Liver (tissue), 8 donors: ENCODE measurements at regions not wholly inside any gene's neighbourhood (a gene's known extent, or its start where the extent isn't known, plus 50 kb on each side); places are given as distances from the start of the nearest gene placed in this dataset.

Experiments used
- DNase-seq: peaks from one replicate; pipeline ENCODE4 v3.0.0-alpha.2; 2017; ENCODE audit warnings: low spot score
- H3K27ac ChIP-seq, 2 donors: one replicate each; pipeline ENCODE4 v1.7.0; 2013; ENCODE audit warnings: inconsistent platforms in 2 of 2, low read length in 2 of 2, control low read depth in 1 of 2, low read depth in 1 of 2, mild to moderate bottlenecking in 1 of 2
- H3K27me3 ChIP-seq, 4 donors: one replicate each; pipeline versions ENCODE4 v1.6.1 to v1.7.0; 2013; ENCODE audit warnings: low read length in 3 of 4, inconsistent platforms in 1 of 4, mild to moderate bottlenecking in 1 of 4, moderate library complexity in 1 of 4; ENCODE audit not compliant: control insufficient read depth in 4 of 4, insufficient read depth in 4 of 4
- H3K36me3 ChIP-seq, 4 donors: one replicate each; pipeline versions ENCODE4 v1.6.1 to v1.7.0; 2013; ENCODE audit warnings: low read length in 3 of 4, mild to moderate bottlenecking in 3 of 4, low read depth in 1 of 4, moderate library complexity in 1 of 4; ENCODE audit not compliant: control insufficient read depth in 4 of 4, insufficient read depth in 3 of 4
- H3K4me1 ChIP-seq, 4 donors: one replicate each; pipeline versions ENCODE4 v1.6.1 to v1.7.0; 2013; ENCODE audit warnings: low read length in 3 of 4, mild to moderate bottlenecking in 3 of 4, moderate library complexity in 1 of 4; ENCODE audit not compliant: control insufficient read depth in 4 of 4, insufficient read depth in 4 of 4
- H3K4me3 ChIP-seq, 3 donors: one replicate each; pipeline versions ENCODE4 v1.6.1 to v1.7.0; 2013; ENCODE audit warnings: low read length in 3 of 3, control low read depth in 1 of 3, low read depth in 1 of 3, mild to moderate bottlenecking in 1 of 3
- H3K9ac ChIP-seq, 2 donors: one replicate each; pipeline ENCODE4 v1.7.0; 2013; ENCODE audit warnings: low read length in 2 of 2, mild to moderate bottlenecking in 2 of 2, moderate library complexity in 2 of 2, control low read depth in 1 of 2, low read depth in 1 of 2
- H3K9me3 ChIP-seq, 4 donors: one replicate each; pipeline versions ENCODE4 v1.6.1 to v1.7.0; 2013; ENCODE audit warnings: low read length in 3 of 4; ENCODE audit not compliant: control insufficient read depth in 4 of 4
- ATF3 ChIP-seq: IDR thresholded peaks from 2 replicates; pipeline ENCODE4 v1.6.1; 2016; ENCODE audit warnings: antibody characterized with exemption
- EGR1 ChIP-seq, 2 donors: IDR thresholded peaks; 2 replicates each; pipeline ENCODE4 v1.6.1; 2016 to 2018; ENCODE audit warnings: antibody characterized with exemption in 2 of 2, low read depth in 2 of 2
- FOXA1 ChIP-seq: IDR thresholded peaks from 2 replicates; pipeline ENCODE4 v1.6.1; 2016; ENCODE audit warnings: antibody characterized with exemption
- FOXA2 ChIP-seq: IDR thresholded peaks from 2 replicates; pipeline ENCODE4 v1.6.1; 2016; ENCODE audit warnings: antibody characterized with exemption
- GABPA ChIP-seq, 2 donors: IDR thresholded peaks in 1 of 2; conservative IDR thresholded peaks in 1 of 2; 2 replicates each; pipeline ENCODE4 v1.6.1; 2016; ENCODE audit warnings: antibody characterized with exemption in 2 of 2, mild to moderate bottlenecking in 1 of 2, moderate library complexity in 1 of 2
- HNF4A ChIP-seq, 2 donors: conservative IDR thresholded peaks; 2 replicates each; pipeline ENCODE4 v1.6.1; 2016; ENCODE audit warnings: antibody characterized with exemption in 2 of 2, mild to moderate bottlenecking in 2 of 2
- HNF4G ChIP-seq: IDR thresholded peaks from 2 replicates; pipeline ENCODE4 v1.6.1; 2016; ENCODE audit warnings: antibody characterized with exemption
- JUND ChIP-seq, 2 donors: IDR thresholded peaks; 2 replicates each; pipeline ENCODE4 v1.6.1; 2016; ENCODE audit warnings: antibody characterized with exemption in 2 of 2
- MAX ChIP-seq: IDR thresholded peaks from 2 replicates; pipeline ENCODE4 v1.6.1; 2016; ENCODE audit warnings: antibody characterized with exemption
- NR2F2 ChIP-seq: IDR thresholded peaks from 2 replicates; pipeline ENCODE4 v1.6.1; 2016; ENCODE audit warnings: antibody characterized with exemption
- RAD21 ChIP-seq, 2 donors: IDR thresholded peaks; 2 replicates each; pipeline ENCODE4 v1.6.1; 2016; ENCODE audit warnings: antibody characterized with exemption in 2 of 2, mild to moderate bottlenecking in 2 of 2
- RXRA ChIP-seq, 2 donors: IDR thresholded peaks; 2 replicates each; pipeline ENCODE4 v1.6.1; 2017 to 2018; ENCODE audit warnings: antibody characterized with exemption in 2 of 2, mild to moderate bottlenecking in 1 of 2
- SP1 ChIP-seq: IDR thresholded peaks from 2 replicates; pipeline ENCODE4 v1.6.1; 2018; ENCODE audit warnings: antibody characterized with exemption, mild to moderate bottlenecking
- TAF1 ChIP-seq: conservative IDR thresholded peaks from 2 replicates; pipeline ENCODE4 v1.6.1; 2016; ENCODE audit warnings: antibody characterized with exemption, mild to moderate bottlenecking
- WGBS: extraction: QIAGEN DNeasy Blood & Tissue Kit; methylation state at CpG from one replicate; pipeline ENCODE4 v1.1.7; 2013; 5-methylcytosine and 5-hydroxymethylcytosine counted together
- TF ChIP-seq, protein P1 (sequence below): fragments of 150-350 bp; IDR thresholded peaks from 2 replicates; pipeline ENCODE4 v1.5.1; 2017; ENCODE audit warnings: improper control_type of control experiment, low read depth, low read length; ENCODE audit not compliant: missing input control
- TF ChIP-seq, protein P2 (sequence below): IDR thresholded peaks from 2 replicates; pipeline ENCODE4 v1.6.1; 2016; ENCODE audit warnings: antibody characterized with exemption, mild to moderate bottlenecking
- TF ChIP-seq, protein P3 (sequence below): IDR thresholded peaks from 2 replicates; pipeline ENCODE4 v1.6.1; 2016; ENCODE audit warnings: antibody characterized with exemption
- donor health status: healthy.
- donor health status: healthy.
- donor health status: healthy.
- donor health status: healthy.
- donor health status: healthy.

DNA sequence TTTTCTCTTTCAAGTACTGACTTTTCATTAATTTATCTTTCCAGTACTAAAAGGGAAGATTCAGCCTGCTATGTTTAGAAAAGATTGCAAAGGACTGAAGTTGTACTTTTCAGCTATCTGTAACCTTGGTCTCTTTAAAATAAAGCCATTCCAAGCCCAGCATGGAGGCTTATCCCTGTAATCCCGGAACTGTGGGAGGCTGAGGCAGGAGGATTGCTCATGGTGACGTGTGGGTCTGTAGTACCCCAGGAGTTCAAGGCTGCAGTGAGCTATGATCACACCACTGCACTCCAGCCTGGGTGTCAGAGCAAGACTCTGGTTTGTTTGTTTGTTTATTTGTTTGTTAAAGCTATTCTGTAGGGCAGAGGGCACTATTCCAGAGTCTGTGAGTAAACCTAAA, 50.6 kb upstream of the TMEM170B start:
- H3K4me3 ChIP-seq: no peak overlapping the region
- H3K9ac ChIP-seq: no peak overlapping the region
- H3K27ac ChIP-seq: no peak overlapping the region
- no peaks in the 10 kb centered on the region for H3K36me3 ChIP-seq
- WGBS: 98% methylated on average over 2 of the region's 2 CpGs
- no peaks in the 10 kb centered on the region for H3K27me3 ChIP-seq
- no peak for TF ChIP-seq SP1
- no peak for TF ChIP-seq ATF3
- TF ChIP-seq MAX: no peak
- TF ChIP-seq RXRA (IDR thresholded peaks at IDR 0.05): no peak
- TF ChIP-seq RAD21 (IDR thresholded peaks at IDR 0.05): no peak
- TF ChIP-seq JUND (IDR thresholded peaks at IDR 0.05): no peak
- TF ChIP-seq, protein P1, sequence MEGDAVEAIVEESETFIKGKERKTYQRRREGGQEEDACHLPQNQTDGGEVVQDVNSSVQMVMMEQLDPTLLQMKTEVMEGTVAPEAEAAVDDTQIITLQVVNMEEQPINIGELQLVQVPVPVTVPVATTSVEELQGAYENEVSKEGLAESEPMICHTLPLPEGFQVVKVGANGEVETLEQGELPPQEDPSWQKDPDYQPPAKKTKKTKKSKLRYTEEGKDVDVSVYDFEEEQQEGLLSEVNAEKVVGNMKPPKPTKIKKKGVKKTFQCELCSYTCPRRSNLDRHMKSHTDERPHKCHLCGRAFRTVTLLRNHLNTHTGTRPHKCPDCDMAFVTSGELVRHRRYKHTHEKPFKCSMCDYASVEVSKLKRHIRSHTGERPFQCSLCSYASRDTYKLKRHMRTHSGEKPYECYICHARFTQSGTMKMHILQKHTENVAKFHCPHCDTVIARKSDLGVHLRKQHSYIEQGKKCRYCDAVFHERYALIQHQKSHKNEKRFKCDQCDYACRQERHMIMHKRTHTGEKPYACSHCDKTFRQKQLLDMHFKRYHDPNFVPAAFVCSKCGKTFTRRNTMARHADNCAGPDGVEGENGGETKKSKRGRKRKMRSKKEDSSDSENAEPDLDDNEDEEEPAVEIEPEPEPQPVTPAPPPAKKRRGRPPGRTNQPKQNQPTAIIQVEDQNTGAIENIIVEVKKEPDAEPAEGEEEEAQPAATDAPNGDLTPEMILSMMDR: no peak
- TF ChIP-seq TAF1: no peak
- TF ChIP-seq FOXA1: no peak
- TF ChIP-seq EGR1 (IDR thresholded peaks at IDR 0.05; ENCODE audit: low read depth in 2 of 2): no peak
- TF ChIP-seq, protein P2, sequence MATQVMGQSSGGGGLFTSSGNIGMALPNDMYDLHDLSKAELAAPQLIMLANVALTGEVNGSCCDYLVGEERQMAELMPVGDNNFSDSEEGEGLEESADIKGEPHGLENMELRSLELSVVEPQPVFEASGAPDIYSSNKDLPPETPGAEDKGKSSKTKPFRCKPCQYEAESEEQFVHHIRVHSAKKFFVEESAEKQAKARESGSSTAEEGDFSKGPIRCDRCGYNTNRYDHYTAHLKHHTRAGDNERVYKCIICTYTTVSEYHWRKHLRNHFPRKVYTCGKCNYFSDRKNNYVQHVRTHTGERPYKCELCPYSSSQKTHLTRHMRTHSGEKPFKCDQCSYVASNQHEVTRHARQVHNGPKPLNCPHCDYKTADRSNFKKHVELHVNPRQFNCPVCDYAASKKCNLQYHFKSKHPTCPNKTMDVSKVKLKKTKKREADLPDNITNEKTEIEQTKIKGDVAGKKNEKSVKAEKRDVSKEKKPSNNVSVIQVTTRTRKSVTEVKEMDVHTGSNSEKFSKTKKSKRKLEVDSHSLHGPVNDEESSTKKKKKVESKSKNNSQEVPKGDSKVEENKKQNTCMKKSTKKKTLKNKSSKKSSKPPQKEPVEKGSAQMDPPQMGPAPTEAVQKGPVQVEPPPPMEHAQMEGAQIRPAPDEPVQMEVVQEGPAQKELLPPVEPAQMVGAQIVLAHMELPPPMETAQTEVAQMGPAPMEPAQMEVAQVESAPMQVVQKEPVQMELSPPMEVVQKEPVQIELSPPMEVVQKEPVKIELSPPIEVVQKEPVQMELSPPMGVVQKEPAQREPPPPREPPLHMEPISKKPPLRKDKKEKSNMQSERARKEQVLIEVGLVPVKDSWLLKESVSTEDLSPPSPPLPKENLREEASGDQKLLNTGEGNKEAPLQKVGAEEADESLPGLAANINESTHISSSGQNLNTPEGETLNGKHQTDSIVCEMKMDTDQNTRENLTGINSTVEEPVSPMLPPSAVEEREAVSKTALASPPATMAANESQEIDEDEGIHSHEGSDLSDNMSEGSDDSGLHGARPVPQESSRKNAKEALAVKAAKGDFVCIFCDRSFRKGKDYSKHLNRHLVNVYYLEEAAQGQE: no peak
- TF ChIP-seq FOXA2: no peak
- TF ChIP-seq NR2F2: no peak
- TF ChIP-seq HNF4G: no peak
- TF ChIP-seq, protein P3, sequence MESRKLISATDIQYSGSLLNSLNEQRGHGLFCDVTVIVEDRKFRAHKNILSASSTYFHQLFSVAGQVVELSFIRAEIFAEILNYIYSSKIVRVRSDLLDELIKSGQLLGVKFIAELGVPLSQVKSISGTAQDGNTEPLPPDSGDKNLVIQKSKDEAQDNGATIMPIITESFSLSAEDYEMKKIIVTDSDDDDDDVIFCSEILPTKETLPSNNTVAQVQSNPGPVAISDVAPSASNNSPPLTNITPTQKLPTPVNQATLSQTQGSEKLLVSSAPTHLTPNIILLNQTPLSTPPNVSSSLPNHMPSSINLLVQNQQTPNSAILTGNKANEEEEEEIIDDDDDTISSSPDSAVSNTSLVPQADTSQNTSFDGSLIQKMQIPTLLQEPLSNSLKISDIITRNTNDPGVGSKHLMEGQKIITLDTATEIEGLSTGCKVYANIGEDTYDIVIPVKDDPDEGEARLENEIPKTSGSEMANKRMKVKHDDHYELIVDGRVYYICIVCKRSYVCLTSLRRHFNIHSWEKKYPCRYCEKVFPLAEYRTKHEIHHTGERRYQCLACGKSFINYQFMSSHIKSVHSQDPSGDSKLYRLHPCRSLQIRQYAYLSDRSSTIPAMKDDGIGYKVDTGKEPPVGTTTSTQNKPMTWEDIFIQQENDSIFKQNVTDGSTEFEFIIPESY: no peak
- TF ChIP-seq GABPA (IDR thresholded peaks at IDR 0.05 in 1 of 2, conservative IDR thresholded peaks at IDR 0.05 in 1 of 2): no peak
- no peak for TF ChIP-seq HNF4A (conservative IDR thresholded peaks at IDR 0.05)
- no peak for DNase-seq
- H3K4me1 ChIP-seq: no peaks in the 10 kb centered on the region
- no peaks in the 10 kb centered on the region for H3K9me3 ChIP-seq

GRCh38 chr6:11486486-11486885, 51.1 kb upstream of the TMEM170B start:
- Histone ChIP-seq H3K27ac (no peak overlapping the region), H3K9me3 (no peaks in the 10 kb centered on the region), H3K36me3 (no peaks in the 10 kb centered on the region), H3K4me1 (no peaks in the 10 kb centered on the region), H3K27me3 (no peaks in the 10 kb centered on the region), H3K4me3 (no peak overlapping the region), H3K9ac (no peak overlapping the region)
- no peak for DNase-seq
- TF ChIP-seq HNF4G (no peak), NR2F2 (no peak), RAD21 (IDR thresholded peaks at IDR 0.05) (no peak), JUND (IDR thresholded peaks at IDR 0.05) (no peak), MAX (no peak), GABPA (IDR thresholded peaks at IDR 0.05 in 1 of 2, conservative IDR thresholded peaks at IDR 0.05 in 1 of 2) (no peak), FOXA2 (no peak), RXRA (IDR thresholded peaks at IDR 0.05) (no peak), TAF1 (no peak)
- TF ChIP-seq, protein P3: no peak
- TF ChIP-seq, protein P1: no peak
- WGBS: 97% methylated on average over 7 of the region's 7 CpGs
